H1 (cell line): ENCODE measurements at regions not wholly inside any gene's neighbourhood (a gene's known extent, or its start where the extent isn't known, plus 50 kb on each side); places are given as distances from the start of the nearest gene placed in this dataset.

Experiments used
- CBX8 ChIP-seq: fragments of 300-800, 300-1000 bp; sonication (generic); IDR thresholded peaks from 2 replicates; pipeline ENCODE4 v1.7.1; 2016; ENCODE audit warnings: low read depth, low read length, borderline replicate concordance
- CTCF ChIP-seq, 3 experiments: IDR thresholded peaks; 1 replicate in 2 of 3; 2 replicates in 1 of 3; pipeline versions ENCODE4 v1.5.1 to v1.6.1; 2011; ENCODE audit warnings: low read length in 3 of 3, mild to moderate bottlenecking in 3 of 3, inconsistent platforms in 2 of 3, low read depth in 1 of 3, moderate library complexity in 1 of 3; ENCODE audit not compliant: insufficient read depth in 1 of 3; ENCODE audit errors: control extremely low read depth in 1 of 3
- GTF2F1 ChIP-seq: IDR thresholded peaks from 2 replicates; pipeline ENCODE4 v1.6.1; 2012; ENCODE audit warnings: low read depth, low read length, improper control_type of control experiment, borderline replicate concordance
- PHF8 ChIP-seq: fragments of 200-600 bp; sonication (generic); conservative IDR thresholded peaks from 2 replicates; pipeline ENCODE4 v1.7.1; 2012; ENCODE audit warnings: low read depth, mild to moderate bottlenecking, inconsistent platforms, low read length, moderate library complexity
- POLR2A ChIP-seq, 2 experiments: IDR thresholded peaks; 1 replicate in 1 of 2; 2 replicates in 1 of 2; pipeline ENCODE4 v1.6.1; 2011; ENCODE audit warnings: low read depth in 2 of 2, low read length in 2 of 2, mild to moderate bottlenecking in 2 of 2; ENCODE audit errors: control extremely low read depth in 1 of 2
- POLR2AphosphoS5 ChIP-seq: IDR thresholded peaks from 2 replicates; pipeline ENCODE4 v1.6.1; 2011; ENCODE audit warnings: low read depth, low read length
- RAD21 ChIP-seq, 2 experiments: IDR thresholded peaks in 1 of 2; conservative IDR thresholded peaks in 1 of 2; 2 replicates each; pipeline ENCODE4 v1.6.1; 2011; ENCODE audit warnings: low read depth in 2 of 2, low read length in 2 of 2, improper control_type of control experiment in 1 of 2, inconsistent platforms in 1 of 2, mild to moderate bottlenecking in 1 of 2, moderate library complexity in 1 of 2
- SIN3A ChIP-seq, 2 experiments: IDR thresholded peaks in 1 of 2; conservative IDR thresholded peaks in 1 of 2; 2 replicates each; pipeline ENCODE4 v1.6.1; 2011 to 2012; ENCODE audit warnings: low read length in 2 of 2, improper control_type of control experiment in 1 of 2, low read depth in 1 of 2, mild to moderate bottlenecking in 1 of 2
- TCF12 ChIP-seq: IDR thresholded peaks from 2 replicates; pipeline ENCODE4 v1.6.1; 2011; ENCODE audit warnings: low read depth, mild to moderate bottlenecking, low read length
- YY1 ChIP-seq: IDR thresholded peaks from 2 replicates; pipeline ENCODE4 v1.6.1; 2011; ENCODE audit warnings: low read depth, mild to moderate bottlenecking, low read length
- TF ChIP-seq, protein P1 (sequence below): IDR thresholded peaks from 2 replicates; pipeline ENCODE4 v1.6.1; 2011; ENCODE audit warnings: low read length, improper control_type of control experiment

- TF ChIP-seq POLR2A (IDR thresholded peaks at IDR 0.05; ENCODE audit: control extremely low read depth in 1 of 2, low read depth in 2 of 2, low read length in 2 of 2) = no peak
- TF ChIP-seq YY1 = no peak
- TF ChIP-seq, protein P1, sequence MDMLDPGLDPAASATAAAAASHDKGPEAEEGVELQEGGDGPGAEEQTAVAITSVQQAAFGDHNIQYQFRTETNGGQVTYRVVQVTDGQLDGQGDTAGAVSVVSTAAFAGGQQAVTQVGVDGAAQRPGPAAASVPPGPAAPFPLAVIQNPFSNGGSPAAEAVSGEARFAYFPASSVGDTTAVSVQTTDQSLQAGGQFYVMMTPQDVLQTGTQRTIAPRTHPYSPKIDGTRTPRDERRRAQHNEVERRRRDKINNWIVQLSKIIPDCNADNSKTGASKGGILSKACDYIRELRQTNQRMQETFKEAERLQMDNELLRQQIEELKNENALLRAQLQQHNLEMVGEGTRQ = no peak
- no peak for TF ChIP-seq PHF8
- TF ChIP-seq CTCF (IDR thresholded peaks at IDR 0.05; ENCODE audit: control extremely low read depth in 1 of 3, insufficient read depth in 1 of 3, low read depth in 1 of 3, low read length in 3 of 3) = no peak
- no peak for TF ChIP-seq RAD21 (IDR thresholded peaks at IDR 0.05 in 1 of 2, conservative IDR thresholded peaks at IDR 0.05 in 1 of 2; ENCODE audit: low read depth in 2 of 2, low read length in 2 of 2)
- no peak for TF ChIP-seq GTF2F1
- no peak for TF ChIP-seq SIN3A (conservative IDR thresholded peaks at IDR 0.05 in 1 of 2, IDR thresholded peaks at IDR 0.05 in 1 of 2; ENCODE audit: low read depth in 1 of 2, low read length in 2 of 2)
- no peak for TF ChIP-seq CBX8
- no peak for TF ChIP-seq POLR2AphosphoS5
- no peak for TF ChIP-seq TCF12
These were observed 283.9 kb downstream of the UBE3D start for GRCh38 chr6:82781620-82782204.
